Umbilical cord (tissue), 1 donor: ENCODE measurements at regions not wholly inside any gene's neighbourhood (a gene's known extent, or its start where the extent isn't known, plus 50 kb on each side); places are given as distances from the start of the nearest gene placed in this dataset.
A peak's percentile ranks its signal among the peaks of the same experiment; 100 is the strongest.
"Not testable (repeated sequence)": the region's sequence is repeated elsewhere in the genome, so short reads cannot be mapped to it uniquely, and the experiment has no call there.

Experiments used
- DNase-seq: peaks from one replicate; pipeline ENCODE4 v3.0.0-alpha.2; 2015; ENCODE audit warnings: low spot score

GRCh38 chr6:85357651-85358050 is 92.2 kb upstream of the NT5E start:
- no peak for DNase-seq

GRCh38 chr6:85356743-85357142 is 93.1 kb upstream of the NT5E start:
- DNase-seq = not testable (repeated sequence)

GRCh38 chr6:85355816-85356215 is 94.1 kb upstream of the NT5E start:
- DNase-seq = no peak

GRCh38 chr6:85354761-85355618 is 94.9 kb upstream of the NT5E start:
- DNase-seq = peak; percentile 83

GRCh38 chr6:85353012-85353411 is 96.9 kb upstream of the NT5E start:
- no peak for DNase-seq

- no peak for DNase-seq
These were observed 101.2 kb upstream of the NT5E start for GRCh38 chr6:85348643-85349042.

GRCh38 chr6:85347812-85348211 is 102.1 kb upstream of the NT5E start:
- no peak for DNase-seq

GRCh38 chr6:85346196-85346595 is 103.7 kb upstream of the NT5E start:
- DNase-seq = no peak

- peak; percentile 46 for DNase-seq
These were observed 104.9 kb upstream of the NT5E start for GRCh38 chr6:85344996-85345395.

- no peak for DNase-seq
These were observed 106.5 kb upstream of the NT5E start for GRCh38 chr6:85343428-85343827.

- DNase-seq = no peak
These were observed 120.7 kb upstream of the NT5E start for GRCh38 chr6:85329196-85329595.

GRCh38 chr6:85325811-85326210 is 124.1 kb upstream of the NT5E start:
- DNase-seq = not testable (repeated sequence)

GRCh38 chr6:85323435-85324040 is 126.3 kb upstream of the NT5E start:
- DNase-seq = peak; percentile 81

GRCh38 chr6:85322446-85323105 is 127.3 kb upstream of the NT5E start:
- no peak for DNase-seq

- DNase-seq = no peak
These were observed 128.0 kb upstream of the NT5E start for GRCh38 chr6:85321906-85322305.

GRCh38 chr6:85314586-85314985 is 135.3 kb upstream of the NT5E start:
- no peak for DNase-seq

GRCh38 chr6:85300581-85300980 is 149.3 kb upstream of the NT5E start:
- DNase-seq = no peak

- DNase-seq = no peak
These were observed 151.3 kb upstream of the NT5E start for GRCh38 chr6:85298553-85298952.

GRCh38 chr6:85291326-85291725 is 158.6 kb upstream of the NT5E start:
- DNase-seq = no peak

GRCh38 chr6:85287654-85288053 is 162.2 kb upstream of the NT5E start:
- no peak for DNase-seq

GRCh38 chr6:85287158-85287557 is 162.7 kb upstream of the NT5E start:
- DNase-seq = no peak

GRCh38 chr6:85286507-85286906 is 163.4 kb upstream of the NT5E start:
- not testable (repeated sequence) for DNase-seq

- DNase-seq = no peak
These were observed 163.9 kb upstream of the NT5E start for GRCh38 chr6:85285934-85286333.
